Right forelimb (tissue), 1 donor: ENCODE measurements at regions not wholly inside any gene's neighbourhood (a gene's known extent, or its start where the extent isn't known, plus 50 kb on each side); places are given as distances from the start of the nearest gene placed in this dataset.

Experiments
- DNase-seq: peaks from one replicate; pipeline ENCODE4 v3.0.0-alpha.2; 2018

DNA sequence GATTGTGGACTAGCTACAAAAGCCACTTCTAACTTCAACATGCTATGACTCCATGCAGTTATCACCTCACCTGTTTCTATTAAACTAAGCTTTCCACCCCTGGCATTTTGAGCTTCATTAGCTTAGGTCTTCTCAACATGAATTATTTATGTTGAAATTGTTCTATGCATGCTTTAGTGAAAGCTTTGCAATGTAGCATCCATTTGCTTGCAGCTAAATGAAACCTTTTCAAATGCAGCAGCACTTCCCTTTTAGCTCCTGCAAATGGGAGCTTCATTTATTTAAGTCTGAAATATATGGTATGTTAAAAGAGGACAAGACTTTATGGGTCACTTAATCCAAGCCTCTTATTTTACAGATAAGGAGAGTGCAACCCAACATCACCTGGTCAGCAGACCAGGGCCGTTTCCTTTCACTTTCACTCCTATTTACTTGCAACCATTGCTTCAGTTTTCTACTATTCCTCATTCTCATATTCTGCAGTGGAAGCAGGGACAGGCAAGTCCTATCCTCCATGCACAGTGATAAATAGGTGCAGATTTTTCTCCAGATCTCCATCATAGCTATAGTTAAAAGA lies 56.4 kb upstream of the SAMSN1 start:
- no peak for DNase-seq

DNA sequence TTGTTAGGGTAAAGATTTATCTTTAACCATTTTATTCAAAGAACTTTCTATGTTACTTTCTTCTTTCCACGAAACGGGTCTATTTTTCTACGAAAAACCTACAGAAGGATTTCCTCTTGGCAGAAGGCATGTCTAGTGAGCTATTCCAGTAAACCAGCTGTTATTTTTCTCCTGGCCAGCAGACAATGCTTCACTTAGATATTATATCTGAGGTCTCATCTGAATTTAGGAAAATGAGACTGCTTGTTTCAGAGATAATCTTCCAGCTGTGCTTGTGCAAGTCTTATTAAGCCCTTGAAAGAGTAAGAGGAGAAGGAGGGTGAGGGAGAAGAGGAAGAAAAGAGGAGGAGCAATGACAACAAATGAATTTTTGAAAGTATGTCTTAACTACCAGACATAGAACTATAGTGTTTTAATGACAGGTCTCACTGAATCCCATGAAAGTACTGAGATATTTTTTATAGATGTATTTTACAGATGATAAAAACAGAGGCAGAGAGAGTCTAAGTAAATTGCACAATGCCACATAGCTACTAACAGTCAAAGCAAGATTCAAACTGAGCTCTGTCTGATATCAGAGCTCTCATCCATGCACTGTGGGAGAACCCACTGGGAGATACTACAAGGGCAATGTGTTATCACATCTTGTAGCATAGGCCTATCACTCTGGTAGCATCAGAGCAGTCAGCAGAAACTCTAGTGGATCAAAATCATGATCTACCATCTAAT lies 54.6 kb upstream of the SAMSN1 start:
- no peak for DNase-seq

DNA sequence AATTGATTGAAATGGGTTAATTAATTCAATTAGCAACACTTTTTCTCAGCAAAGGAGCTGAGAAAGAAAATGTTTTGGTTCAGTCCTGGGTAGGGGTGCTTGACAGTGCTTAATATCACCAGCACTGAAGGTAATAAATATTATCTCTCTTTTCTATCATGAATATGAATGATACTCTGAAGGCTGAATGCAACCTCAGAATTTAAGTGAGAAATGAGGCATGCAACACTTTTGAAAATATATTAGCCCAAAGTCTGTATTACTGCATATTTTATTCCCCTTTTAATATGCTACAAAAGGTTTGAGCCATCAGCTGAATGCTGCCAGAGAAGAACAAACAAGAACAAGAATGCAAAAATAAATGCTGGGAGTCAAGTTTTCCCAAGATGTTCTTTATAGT lies 52.0 kb upstream of the SAMSN1 start:
- DNase-seq, result no peak
